GM23248 (cell line): ENCODE measurements at regions not wholly inside any gene's neighbourhood (a gene's known extent, or its start where the extent isn't known, plus 50 kb on each side); places are given as distances from the start of the nearest gene placed in this dataset.
"Not testable (repeated sequence)": the region's sequence is repeated elsewhere in the genome, so short reads cannot be mapped to it uniquely, and the experiment has no call there.

Experiments
- DNase-seq: peaks from one replicate; pipeline ENCODE4 v3.0.0-alpha.2; 2015
- H2AFZ ChIP-seq: fragments of 200-600 bp; sonication (generic); 2 replicates; pipeline ENCODE4 v1.6.1; 2016; ENCODE audit warnings: antibody characterized with exemption
- H3F3A ChIP-seq: fragments of 200-600 bp; sonication (generic); 2 replicates; pipeline ENCODE4 v1.6.1; 2016; ENCODE audit warnings: mild to moderate bottlenecking, antibody characterized with exemption, mixed run types; ENCODE audit not compliant: insufficient read depth
- H3K27ac ChIP-seq: fragments of 200-600 bp; sonication (generic); 2 replicates; pipeline ENCODE4 v1.5.1; 2016; ENCODE audit warnings: mild to moderate bottlenecking
- H3K27me3 ChIP-seq: fragments of 200-600 bp; sonication (generic); replicated peaks from 2 replicates; pipeline ENCODE4 v1.6.1; 2016; ENCODE audit warnings: mild to moderate bottlenecking; ENCODE audit not compliant: insufficient read depth
- H3K36me3 ChIP-seq: fragments of 200-600 bp; sonication (generic); 2 replicates; pipeline ENCODE4 v1.6.1; 2016; ENCODE audit warnings: low read depth, mild to moderate bottlenecking
- H3K4me1 ChIP-seq: fragments of 200-600 bp; sonication (generic); 2 replicates; pipeline ENCODE4 v1.6.1; 2016; ENCODE audit warnings: mild to moderate bottlenecking; ENCODE audit not compliant: insufficient read depth
- H3K4me2 ChIP-seq: fragments of 200-600 bp; sonication (generic); one replicate; pipeline ENCODE4 v1.6.1; 2016; ENCODE audit warnings: mild to moderate bottlenecking; ENCODE audit not compliant: unreplicated experiment
- H3K4me3 ChIP-seq: fragments of 200-600 bp; sonication (generic); 2 replicates; pipeline ENCODE4 v1.5.1; 2016; ENCODE audit warnings: mild to moderate bottlenecking
- H3K79me2 ChIP-seq: fragments of 200-600 bp; sonication (generic); 2 replicates; pipeline ENCODE4 v1.6.1; 2016; ENCODE audit warnings: mild to moderate bottlenecking; ENCODE audit not compliant: insufficient read depth
- H3K9ac ChIP-seq: fragments of 200-600 bp; sonication (generic); 2 replicates; pipeline ENCODE4 v1.6.1; 2016; ENCODE audit warnings: mild to moderate bottlenecking
- H3K9me2 ChIP-seq: fragments of 200-600 bp; sonication (generic); 2 replicates; pipeline ENCODE4 v1.6.1; 2016; ENCODE audit warnings: mixed run types, mild to moderate bottlenecking, moderate library complexity; ENCODE audit not compliant: insufficient read depth
- H3K9me3 ChIP-seq: fragments of 200-600 bp; sonication (generic); one replicate; pipeline ENCODE4 v1.6.1; 2017; ENCODE audit warnings: low read depth
- H4K20me1 ChIP-seq: fragments of 200-600 bp; sonication (generic); 2 replicates; pipeline ENCODE4 v1.6.0; 2016; ENCODE audit not compliant: insufficient read depth
- EZH2 ChIP-seq: fragments of 200-600 bp; sonication (generic); IDR thresholded peaks from 2 replicates; pipeline ENCODE4 v1.6.1; 2018; ENCODE audit warnings: antibody characterized with exemption, mild to moderate bottlenecking; ENCODE audit not compliant: insufficient read depth, poor library complexity, severe bottlenecking
- EZH2phosphoT487 ChIP-seq: fragments of 200-600 bp; sonication (generic); IDR thresholded peaks from 2 replicates; pipeline ENCODE4 v1.6.1; 2018; ENCODE audit warnings: antibody characterized with exemption, moderate library complexity, mild to moderate bottlenecking, low read depth; ENCODE audit not compliant: insufficient read depth
- WGBS, 2 experiments: methylation state at CpG; one replicate each; pipeline ENCODE4 v1.1.6; 2015 to 2017; ENCODE audit warnings: low lambda C conversion rate in 2 of 2, low coverage in 1 of 2; ENCODE audit errors: missing lambda C conversion rate in 2 of 2; 5-methylcytosine and 5-hydroxymethylcytosine counted together
- in situ Hi-C: fragments of 300-500 bp; cut with MboI; formaldehyde crosslinking; loops from 2 replicates; pipeline ENCODE4 v1.15.0; 2020

DNA sequence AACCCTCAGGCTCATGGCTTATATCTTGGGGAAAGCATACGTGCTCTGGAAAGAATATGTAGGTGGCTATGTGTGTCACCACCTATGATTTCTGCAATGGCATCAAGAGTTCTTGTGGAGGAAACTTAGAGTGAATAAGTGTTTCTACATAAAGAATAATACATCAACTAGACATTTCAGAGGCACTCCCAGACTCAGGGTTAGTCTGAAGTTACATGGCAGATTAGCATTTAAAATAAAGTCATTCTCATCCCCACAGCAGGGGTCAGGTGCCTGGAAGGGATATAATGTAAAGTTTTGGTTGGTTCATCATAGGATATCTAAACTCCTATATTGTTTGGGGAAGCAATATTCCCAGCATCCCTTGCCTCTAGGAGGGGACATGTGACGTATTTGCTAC is 182.1 kb downstream of the PCTP start:
- H4K20me1 ChIP-seq, result no peaks in the 10 kb centered on the region
- no peak overlapping the region for H2AFZ ChIP-seq
- no peaks in the 10 kb centered on the region for H3K79me2 ChIP-seq
- no peaks in the 10 kb centered on the region; the same call in 1 of the 2 replicates for H3K9me2 ChIP-seq
- no peaks in the 10 kb centered on the region for H3K4me1 ChIP-seq
- no peak overlapping the region for H3K9ac ChIP-seq
- H3K27ac ChIP-seq, result no peak overlapping the region
- H3K4me3 ChIP-seq, result no peak overlapping the region
- TF ChIP-seq EZH2, result no peak
- TF ChIP-seq EZH2phosphoT487, result no peak
- H3K9me3 ChIP-seq, result no peaks in the 10 kb centered on the region
- in situ Hi-C loops, result no loop called here
- DNase-seq, result no peak
- no peak overlapping the region for H3K4me2 ChIP-seq
- H3K36me3 ChIP-seq, result no peaks in the 10 kb centered on the region
- no peaks in the 10 kb centered on the region for H3K27me3 ChIP-seq
- 16 to 19% methylated on average over 2 of the region's 2 CpGs for WGBS, 2 experiments
- no peaks in the 10 kb centered on the region for H3F3A ChIP-seq

GRCh38 chr17:55939181-55939810 is 188.4 kb downstream of the PCTP start:
- H3K79me2 ChIP-seq, H3K4me3 ChIP-seq, H3K36me3 ChIP-seq, H3K27me3 ChIP-seq, H3K27ac ChIP-seq, H2AFZ ChIP-seq, H3K9me3 ChIP-seq, H3K4me1 ChIP-seq, DNase-seq, H3K9me2 ChIP-seq, H4K20me1 ChIP-seq, in situ Hi-C loops, H3K4me2 ChIP-seq, H3F3A ChIP-seq, H3K9ac ChIP-seq: not testable (repeated sequence)
- 36 to 44% methylated on average over 8 of the region's 8 CpGs for WGBS, 2 experiments

GRCh38 chr17:55959756-55960155 is 193.5 kb upstream of the ANKFN1 start:
- Histone ChIP-seq H3K9me3 (no peaks in the 10 kb centered on the region), H3K4me1 (no peaks in the 10 kb centered on the region), H3K9ac (no peak overlapping the region), H3K36me3 (no peaks in the 10 kb centered on the region), H3F3A (no peaks in the 10 kb centered on the region), H2AFZ (no peak overlapping the region), H3K4me3 (no peak overlapping the region), H3K9me2 (no peaks in the 10 kb centered on the region), H3K79me2 (no peaks in the 10 kb centered on the region), H3K27ac (no peak overlapping the region), H3K27me3 (no peaks in the 10 kb centered on the region), H4K20me1 (no peaks in the 10 kb centered on the region), H3K4me2 (no peak overlapping the region)
- in situ Hi-C loops, result no loop called here
- DNase-seq, result no peak
- 22% methylated on average over 5 of the region's 5 CpGs for WGBS, 2 experiments
- TF ChIP-seq EZH2 (no peak), EZH2phosphoT487 (no peak)

DNA sequence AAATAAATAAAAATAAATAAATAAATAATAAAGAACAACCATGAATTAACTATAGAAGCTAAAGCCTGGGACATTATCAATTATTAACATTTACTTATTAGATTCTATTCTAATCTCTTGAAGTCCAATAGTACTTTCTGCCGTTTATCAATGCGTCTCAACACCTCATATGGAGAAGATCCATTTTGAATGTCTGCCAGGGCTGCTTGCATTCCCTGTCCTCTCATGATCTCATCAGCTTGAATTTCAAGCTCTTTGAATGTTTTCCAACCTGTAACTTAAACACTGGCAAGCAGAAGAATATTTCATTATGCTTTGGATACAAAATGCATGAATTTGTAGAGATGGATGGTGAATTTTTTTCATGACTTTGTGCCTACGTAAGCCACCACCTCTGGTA is 191.9 kb upstream of the ANKFN1 start:
- no peaks in the 10 kb centered on the region for H3K36me3 ChIP-seq
- H3K4me3 ChIP-seq, result no peak overlapping the region
- H3K9me2 ChIP-seq, result no peaks in the 10 kb centered on the region
- H3K9me3 ChIP-seq, result no peaks in the 10 kb centered on the region
- H3K27me3 ChIP-seq, result no peaks in the 10 kb centered on the region
- TF ChIP-seq EZH2 (no peak), EZH2phosphoT487 (no peak)
- no peak overlapping the region for H3K9ac ChIP-seq
- H4K20me1 ChIP-seq, result no peaks in the 10 kb centered on the region
- no peak overlapping the region for H3K27ac ChIP-seq
- DNase-seq, result no peak
- no peaks in the 10 kb centered on the region for H3F3A ChIP-seq
- no peaks in the 10 kb centered on the region for H3K4me1 ChIP-seq
- H3K4me2 ChIP-seq, result no peak overlapping the region
- in situ Hi-C loops, result no loop called here
- no peak overlapping the region for H2AFZ ChIP-seq
- H3K79me2 ChIP-seq, result no peaks in the 10 kb centered on the region
- WGBS, 2 experiments, result 60 to 63% methylated on average over 3 of the region's 3 CpGs

GRCh38 chr17:55962951-55963401 is 190.3 kb upstream of the ANKFN1 start:
- Histone ChIP-seq H3K36me3 (no peaks in the 10 kb centered on the region), H3K9me2 (no peaks in the 10 kb centered on the region), H3K4me3 (no peak overlapping the region), H3K4me1 (no peaks in the 10 kb centered on the region), H3K27me3 (no peaks in the 10 kb centered on the region), H3K79me2 (no peaks in the 10 kb centered on the region), H3K4me2 (no peak overlapping the region), H3K9me3 (no peaks in the 10 kb centered on the region), H3K27ac (no peak overlapping the region), H3F3A (no peaks in the 10 kb centered on the region), H2AFZ (no peak overlapping the region), H3K9ac (no peak overlapping the region), H4K20me1 (no peaks in the 10 kb centered on the region)
- in situ Hi-C loops, result no loop called here
- no peak for DNase-seq
- WGBS, 2 experiments, result 9% methylated on average over 6 of the region's 6 CpGs
- TF ChIP-seq EZH2 (no peak), EZH2phosphoT487 (no peak)
